ENCODE measurements at regions not wholly inside any gene's neighbourhood (a gene's known extent, or its start where the extent isn't known, plus 50 kb on each side); places are given as distances from the start of the nearest gene placed in this dataset.

DNA sequence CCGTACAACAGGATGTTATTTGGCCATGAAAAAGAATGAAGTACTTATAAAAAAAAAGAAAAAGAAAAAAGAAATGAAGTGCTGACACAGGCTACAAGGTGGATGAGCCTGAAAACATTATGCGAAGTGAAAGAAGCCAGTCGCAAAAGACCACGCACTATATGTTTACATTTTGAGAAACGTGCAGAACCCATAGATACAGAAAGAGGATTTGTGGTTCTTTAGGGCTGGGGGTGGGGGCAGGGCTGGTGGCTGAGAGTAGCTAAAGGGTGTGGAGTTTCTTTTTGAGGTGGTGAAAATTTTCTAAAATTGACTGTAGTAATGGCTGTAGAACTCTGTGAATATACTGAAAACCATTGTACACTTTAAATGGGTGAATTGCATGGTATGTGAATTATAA is 86.0 kb upstream of the FAM20C start:
- Mint-ChIP-seq H3K9me3 (peaks cover 18% of the 10 kb centered on the region), H3K36me3 (ENCODE audit: low read depth) (peaks cover 3% of the 10 kb centered on the region), H3K27me3 (ENCODE audit: low read depth) (peaks cover 5% of the 10 kb centered on the region), H3K27ac (no peak overlapping the region), H3K4me1 (ENCODE audit: low read depth) (peaks cover 10% of the 10 kb centered on the region), H3K4me3 (no peak overlapping the region)

- Mint-ChIP-seq H3K4me1 (ENCODE audit: low read depth) (peaks cover 10% of the 10 kb centered on the region), H3K27me3 (ENCODE audit: low read depth) (peaks cover 11% of the 10 kb centered on the region), H3K36me3 (ENCODE audit: low read depth) (peaks cover 3% of the 10 kb centered on the region), H3K9me3 (peaks cover 17% of the 10 kb centered on the region), H3K4me3 (no peak overlapping the region), H3K27ac (no peak overlapping the region)
Observed at GRCh38 chr7:107233-107632, 85.1 kb upstream of the FAM20C start.

DNA sequence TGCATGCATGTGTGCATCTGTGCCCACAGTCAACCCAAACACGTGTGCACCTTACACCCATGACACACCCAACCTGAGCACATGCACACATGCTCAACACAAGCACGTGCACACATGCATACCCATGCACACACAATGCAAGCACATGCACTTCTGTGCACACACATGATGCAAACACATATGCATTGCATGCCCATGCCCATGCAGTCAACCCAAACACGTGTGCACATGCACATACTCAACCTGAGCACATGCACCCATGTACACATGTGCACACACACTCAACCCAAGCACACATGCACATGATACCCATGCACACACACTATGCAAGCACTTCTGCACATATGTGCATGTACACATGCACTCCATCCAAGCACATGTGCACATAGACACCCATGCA is 84.5 kb upstream of the FAM20C start:
- H3K4me3 Mint-ChIP-seq: no peak overlapping the region
- peaks cover 12% of the 10 kb centered on the region for H3K9me3 Mint-ChIP-seq
- peaks cover 7% of the 10 kb centered on the region for H3K4me1 Mint-ChIP-seq (ENCODE audit: low read depth)
- no peak overlapping the region for H3K27ac Mint-ChIP-seq
- H3K36me3 Mint-ChIP-seq (ENCODE audit: low read depth): peaks cover 3% of the 10 kb centered on the region
- peaks cover 15% of the 10 kb centered on the region for H3K27me3 Mint-ChIP-seq (ENCODE audit: low read depth)

GRCh38 chr7:109094-109493 is 83.3 kb upstream of the FAM20C start:
- Mint-ChIP-seq H3K27me3 (ENCODE audit: low read depth) (peaks cover 27% of the 10 kb centered on the region), H3K9me3 (peaks cover 18% of the 10 kb centered on the region), H3K36me3 (ENCODE audit: low read depth) (peaks cover 3% of the 10 kb centered on the region), H3K4me1 (ENCODE audit: low read depth) (peaks cover 7% of the 10 kb centered on the region), H3K27ac (no peak overlapping the region), H3K4me3 (no peak overlapping the region)

DNA sequence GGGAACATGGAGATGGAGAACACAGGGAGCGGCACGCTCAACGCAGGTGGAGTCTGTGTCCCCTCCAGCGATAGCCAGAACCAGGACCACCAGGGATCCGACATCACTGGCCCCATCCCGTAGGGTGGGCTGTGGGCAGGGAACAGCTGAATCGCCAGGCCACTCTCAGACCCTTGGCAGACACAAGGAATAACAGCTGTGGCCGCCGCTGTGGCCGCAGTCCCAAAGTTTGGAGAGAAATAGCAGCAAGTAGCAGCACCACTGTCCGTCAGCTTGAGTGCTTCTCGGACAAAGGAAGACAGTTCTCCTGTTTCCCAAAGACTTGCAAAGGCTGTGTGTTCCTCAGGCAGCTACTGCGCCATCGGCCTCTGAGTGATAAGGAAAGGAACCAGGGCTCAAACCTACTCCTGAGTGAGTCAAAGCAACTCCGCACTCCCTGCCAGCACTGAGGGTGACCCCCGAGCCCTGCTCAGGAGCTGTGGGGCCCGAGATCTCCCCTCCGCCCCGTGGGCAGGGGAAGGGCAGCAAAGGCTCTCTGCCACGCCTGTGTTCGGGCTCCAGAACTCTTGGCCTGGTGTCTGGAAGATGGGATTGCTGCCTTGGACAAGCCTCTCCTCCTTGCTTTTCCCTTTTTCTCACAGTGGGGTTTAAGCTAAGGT is 82.3 kb upstream of the FAM20C start:
- Mint-ChIP-seq H3K36me3 (ENCODE audit: low read depth) (peaks cover under 1% of the 10 kb centered on the region), H3K27me3 (ENCODE audit: low read depth) (peaks cover 35% of the 10 kb centered on the region), H3K4me1 (ENCODE audit: low read depth) (peaks cover 5% of the 10 kb centered on the region), H3K27ac (no peak overlapping the region), H3K4me3 (no peak overlapping the region), H3K9me3 (peaks cover 13% of the 10 kb centered on the region)

- H3K4me3 Mint-ChIP-seq: no peak overlapping the region
- H3K27ac Mint-ChIP-seq: no peak overlapping the region
- peaks cover 41% of the 10 kb centered on the region for H3K27me3 Mint-ChIP-seq (ENCODE audit: low read depth)
- H3K36me3 Mint-ChIP-seq (ENCODE audit: low read depth): no peaks in the 10 kb centered on the region
- H3K4me1 Mint-ChIP-seq (ENCODE audit: low read depth): peaks cover 4% of the 10 kb centered on the region
- peaks cover 9% of the 10 kb centered on the region for H3K9me3 Mint-ChIP-seq
Observed at GRCh38 chr7:110557-111232, 81.7 kb upstream of the FAM20C start.

- Mint-ChIP-seq H3K36me3 (ENCODE audit: low read depth) (no peaks in the 10 kb centered on the region), H3K27ac (no peak overlapping the region), H3K27me3 (ENCODE audit: low read depth) (peaks cover 43% of the 10 kb centered on the region), H3K4me3 (no peak overlapping the region), H3K4me1 (ENCODE audit: low read depth) (peaks cover 1% of the 10 kb centered on the region), H3K9me3 (peaks cover 9% of the 10 kb centered on the region)
Observed at GRCh38 chr7:111591-111990, 80.8 kb upstream of the FAM20C start.

- H3K4me1 Mint-ChIP-seq (ENCODE audit: low read depth): no peaks in the 10 kb centered on the region
- H3K27ac Mint-ChIP-seq: no peak overlapping the region
- H3K27me3 Mint-ChIP-seq (ENCODE audit: low read depth): peaks cover 45% of the 10 kb centered on the region
- H3K36me3 Mint-ChIP-seq (ENCODE audit: low read depth): no peaks in the 10 kb centered on the region
- no peak overlapping the region for H3K4me3 Mint-ChIP-seq
- H3K9me3 Mint-ChIP-seq: peaks cover 9% of the 10 kb centered on the region
Observed at GRCh38 chr7:112881-113280, 79.5 kb upstream of the FAM20C start.

GRCh38 chr7:115274-115911 is 77.0 kb upstream of the FAM20C start:
- Mint-ChIP-seq H3K36me3 (ENCODE audit: low read depth) (no peaks in the 10 kb centered on the region), H3K4me3 (no peak overlapping the region), H3K27me3 (ENCODE audit: low read depth) (peaks cover 45% of the 10 kb centered on the region), H3K9me3 (peaks cover 9% of the 10 kb centered on the region), H3K27ac (no peak overlapping the region), H3K4me1 (ENCODE audit: low read depth) (no peaks in the 10 kb centered on the region)

DNA sequence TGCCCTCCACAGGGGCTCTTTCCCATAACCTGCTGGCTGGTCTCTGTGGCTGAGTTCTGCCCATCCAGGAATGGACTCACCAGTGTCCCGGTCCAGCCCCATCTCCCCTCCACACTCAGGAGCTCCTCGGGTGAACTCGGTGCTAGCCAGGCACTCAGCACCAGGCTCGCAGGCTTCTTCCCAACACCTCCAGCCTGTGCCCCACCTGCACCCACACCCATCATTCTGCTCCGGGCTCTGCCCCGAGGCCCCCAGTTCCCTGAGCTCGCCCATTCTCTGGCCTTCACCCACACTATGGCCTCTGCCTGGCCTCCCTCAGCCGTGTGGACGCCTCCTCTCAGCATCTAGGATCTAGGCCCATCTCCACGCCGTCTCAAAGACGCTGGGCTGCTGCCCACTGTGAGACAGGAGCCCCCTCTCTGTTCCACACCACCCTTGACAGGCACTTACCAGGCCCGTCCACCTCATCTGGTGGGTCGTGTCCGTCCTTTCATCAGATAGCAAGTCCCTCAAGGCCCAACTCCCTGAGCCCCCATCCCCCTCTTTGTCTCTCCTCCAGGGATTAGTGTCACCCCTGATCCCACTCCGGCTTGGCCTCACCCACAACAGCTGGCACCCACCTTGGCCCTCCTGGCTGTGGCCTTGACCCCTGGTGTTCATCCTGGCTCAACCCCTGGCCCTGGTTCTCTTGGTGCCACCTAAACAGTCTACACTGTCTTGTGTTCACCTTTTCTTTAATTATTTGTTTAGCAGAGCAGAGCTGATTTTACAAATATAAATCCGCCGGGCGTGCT is 76.0 kb upstream of the FAM20C start:
- no peaks in the 10 kb centered on the region for H3K4me1 Mint-ChIP-seq (ENCODE audit: low read depth)

DNA sequence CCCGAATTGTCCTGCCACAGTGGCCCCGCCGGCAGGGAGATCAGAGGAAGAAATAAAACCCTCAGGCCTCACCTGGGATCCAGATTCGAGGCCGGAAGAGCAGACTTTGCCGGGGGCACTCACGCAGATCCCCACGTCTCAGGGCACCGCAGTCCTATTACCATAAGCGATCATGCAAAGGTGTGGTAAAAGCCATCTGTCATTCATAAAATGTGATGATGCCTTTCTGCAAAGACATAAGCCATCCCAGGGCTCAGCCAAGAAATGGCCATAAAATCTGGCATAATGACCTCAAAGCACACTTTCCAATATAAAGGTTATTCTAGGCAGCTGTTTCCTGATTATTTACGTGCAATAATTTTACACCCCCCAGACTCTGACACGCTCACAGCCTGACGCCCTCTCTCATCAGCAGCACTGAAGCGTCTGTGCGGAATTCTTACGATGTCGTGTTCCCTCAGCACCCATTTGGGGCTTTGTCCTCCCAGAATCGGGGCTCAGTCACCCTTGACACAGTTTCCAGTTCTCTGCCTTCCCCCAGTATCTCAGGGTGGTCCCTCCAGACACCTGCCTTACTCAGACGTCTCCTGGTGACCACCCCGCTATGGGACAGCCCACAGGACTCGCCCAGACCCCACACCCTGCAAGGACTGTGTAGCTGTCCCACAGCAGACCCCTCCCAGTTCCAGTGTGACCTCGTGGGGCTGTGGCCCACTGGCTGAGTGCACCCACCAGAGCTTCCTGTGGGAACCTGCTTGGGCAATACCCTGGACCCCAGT is 74.3 kb upstream of the FAM20C start:
- Mint-ChIP-seq H3K4me1 (ENCODE audit: low read depth) (no peaks in the 10 kb centered on the region), H3K36me3 (ENCODE audit: low read depth) (no peaks in the 10 kb centered on the region), H3K27ac (no peak overlapping the region), H3K27me3 (ENCODE audit: low read depth) (peaks cover 29% of the 10 kb centered on the region), H3K9me3 (peaks cover 7% of the 10 kb centered on the region), H3K4me3 (no peak overlapping the region)

More for the DNA sequence above, 76.0 kb upstream of the FAM20C start:
- peaks cover 40% of the 10 kb centered on the region for H3K27me3 Mint-ChIP-seq (ENCODE audit: low read depth)
- H3K9me3 Mint-ChIP-seq: peaks cover 9% of the 10 kb centered on the region
- no peak overlapping the region for H3K4me3 Mint-ChIP-seq
- H3K27ac Mint-ChIP-seq: no peak overlapping the region
- H3K36me3 Mint-ChIP-seq (ENCODE audit: low read depth): no peaks in the 10 kb centered on the region

DNA sequence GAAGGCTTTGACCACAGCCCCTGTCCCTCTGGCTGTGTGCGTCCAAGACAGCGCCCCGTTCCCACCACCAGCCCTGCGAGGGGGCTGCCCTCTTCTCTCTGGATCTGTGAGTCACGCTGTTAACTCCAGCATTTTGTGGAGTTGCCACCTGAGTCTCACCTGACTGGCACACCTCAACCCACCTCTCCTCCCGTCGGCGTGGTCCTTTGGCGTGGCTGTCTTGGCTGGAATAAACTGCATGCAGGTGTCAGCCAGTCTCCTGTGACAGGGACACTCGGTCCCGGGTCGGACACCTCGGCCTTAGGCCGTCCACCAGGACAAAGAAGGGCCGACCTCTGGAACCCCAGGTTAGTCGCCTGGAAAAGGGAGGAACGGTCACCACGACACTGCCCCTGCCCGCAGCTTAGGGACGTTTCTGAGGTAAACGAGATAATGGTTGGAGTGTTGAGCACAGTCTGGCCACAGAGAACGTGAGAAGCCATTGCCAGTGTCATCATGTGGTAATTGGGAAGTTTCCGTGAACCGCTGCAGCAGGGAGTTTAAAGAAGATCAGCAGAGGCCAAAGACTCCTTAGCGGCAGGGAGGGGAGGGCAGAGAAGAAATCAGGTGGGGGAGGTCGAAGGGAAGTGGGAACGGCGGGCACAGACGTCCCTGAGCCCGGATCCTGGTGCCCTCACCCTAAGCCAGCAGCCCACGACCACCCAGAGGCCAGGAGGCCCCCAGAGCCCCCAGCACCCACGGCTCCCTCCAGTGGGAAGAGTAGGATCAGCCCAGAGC is 73.6 kb upstream of the FAM20C start:
- Mint-ChIP-seq H3K4me3 (no peak overlapping the region), H3K9me3 (no peaks in the 10 kb centered on the region), H3K4me1 (ENCODE audit: low read depth) (no peaks in the 10 kb centered on the region), H3K27ac (no peak overlapping the region), H3K27me3 (ENCODE audit: low read depth) (peaks cover 21% of the 10 kb centered on the region), H3K36me3 (ENCODE audit: low read depth) (no peaks in the 10 kb centered on the region)

- Mint-ChIP-seq H3K4me1 (ENCODE audit: low read depth) (no peaks in the 10 kb centered on the region), H3K27me3 (ENCODE audit: low read depth) (peaks cover 13% of the 10 kb centered on the region), H3K36me3 (ENCODE audit: low read depth) (no peaks in the 10 kb centered on the region), H3K27ac (no peak overlapping the region), H3K4me3 (no peak overlapping the region), H3K9me3 (no peaks in the 10 kb centered on the region)
Observed at GRCh38 chr7:119392-120163, 72.8 kb upstream of the FAM20C start.

Measured in T-helper 1 cell treated with Interleukin-12 subunit alpha and Interleukin-12 subunit beta and Interleukin-4 antibody, amounts not matched to agents 30 μg/mL and 1 μg/mL, for 36 hours (primary cell).